ENCODE measurements at regions not wholly inside any gene's neighbourhood (a gene's known extent, or its start where the extent isn't known, plus 50 kb on each side); places are given as distances from the start of the nearest gene placed in this dataset.

GRCh38 chr4:153906231-153906630, 117.3 kb upstream of the SFRP2 start:
- TF ChIP-seq HDAC2 (IDR thresholded peaks at IDR 0.05) (no peak), TCF12 (IDR thresholded peaks at IDR 0.05; ENCODE audit: low read depth, low read length) (no peak), CTCF (IDR thresholded peaks at IDR 0.05 in 2 of 3, conservative IDR thresholded peaks at IDR 0.05 in 1 of 3; ENCODE audit: control insufficient read depth in 2 of 3, extremely low read depth in 1 of 3, insufficient read depth in 1 of 3, low read depth in 3 of 3, low read length in 3 of 3) (no peak), SREBF2 (IDR thresholded peaks at IDR 0.05; ENCODE audit: low read length) (no peak), SIN3A (IDR thresholded peaks at IDR 0.05; ENCODE audit: low read depth, low read length) (no peak), TBL1XR1 (IDR thresholded peaks at IDR 0.05; ENCODE audit: low read depth, low read length) (no peak), JUND (IDR thresholded peaks at IDR 0.05; ENCODE audit: low read depth, low read length) (no peak), CREM (IDR thresholded peaks at IDR 0.05; ENCODE audit: low read depth) (no peak)
